Stomach (tissue), 4 donors: ENCODE measurements at regions not wholly inside any gene's neighbourhood (a gene's known extent, or its start where the extent isn't known, plus 50 kb on each side); places are given as distances from the start of the nearest gene placed in this dataset.

ENCODE experiments used
- CTCF ChIP-seq, 7 experiments: fragments of 450-650 bp in 4 of 7; fragments of 200-600 bp in 3 of 7; sonication (generic) in 3 of 7; IDR thresholded peaks; one replicate each; pipeline ENCODE4 v1.5.1; 2016 to 2019; ENCODE audit warnings: antibody characterized with exemption in 7 of 7, control low read depth in 2 of 7, mild to moderate bottlenecking in 1 of 7
- POLR2AphosphoS5 ChIP-seq, 3 donors: sonication (generic); formaldehyde crosslinking; IDR thresholded peaks; one replicate each; pipeline ENCODE4 v1.6.1; 2016; ENCODE audit warnings: antibody characterized with exemption in 3 of 3

DNA sequence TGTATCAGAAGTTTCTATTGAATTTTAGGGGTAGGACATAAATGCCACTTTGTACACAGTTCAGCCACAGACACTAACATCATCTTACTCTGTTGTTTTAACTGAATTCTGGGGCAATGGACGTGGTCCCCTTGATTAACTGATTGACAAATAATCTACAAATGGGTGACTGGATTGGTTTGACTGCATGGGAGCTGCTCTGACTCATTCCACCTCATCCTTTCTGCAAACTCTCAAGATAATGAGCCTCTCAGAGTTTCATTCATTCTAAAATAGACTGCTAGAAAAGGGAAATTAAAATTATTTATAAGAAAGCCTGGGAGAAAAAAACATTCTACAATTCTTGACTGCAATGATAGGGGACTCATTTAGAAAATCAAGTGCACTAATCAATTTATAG lies 570.4 kb upstream of the SEL1L start:
- TF ChIP-seq CTCF (IDR thresholded peaks at IDR 0.05) (no peak), POLR2AphosphoS5 (IDR thresholded peaks at IDR 0.05) (no peak)
